GM03348 (cell line): ENCODE measurements at regions not wholly inside any gene's neighbourhood (a gene's known extent, or its start where the extent isn't known, plus 50 kb on each side); places are given as distances from the start of the nearest gene placed in this dataset.
"Not testable (repeated sequence)": the region's sequence is repeated elsewhere in the genome, so short reads cannot be mapped to it uniquely, and the experiment has no call there.

Experiments used
- DNase-seq: peaks from one replicate; pipeline ENCODE4 v3.0.0; 2012; ENCODE audit warnings: low spot score

- DNase-seq = no peak
Measured at GRCh38 chr17:74118504-74118903, 85.0 kb upstream of the RPL38 start.

- DNase-seq = no peak
Measured at GRCh38 chr17:74119049-74119580, 84.4 kb upstream of the RPL38 start.

- DNase-seq = no peak
Measured at GRCh38 chr17:74119965-74120364, 83.5 kb upstream of the RPL38 start.

- no peak for DNase-seq
Measured at GRCh38 chr17:74123350-74123749, 80.1 kb upstream of the RPL38 start.

GRCh38 chr17:74123866-74124444 is 79.5 kb upstream of the RPL38 start:
- DNase-seq = no peak

- no peak for DNase-seq
Measured at GRCh38 chr17:74125156-74125555, 78.3 kb upstream of the RPL38 start.

GRCh38 chr17:74126179-74126900 is 77.1 kb upstream of the RPL38 start:
- DNase-seq = no peak

GRCh38 chr17:74126959-74127358 is 76.5 kb upstream of the RPL38 start:
- DNase-seq = no peak

- DNase-seq = no peak
Measured at GRCh38 chr17:74128456-74129211, 74.8 kb upstream of the RPL38 start.

GRCh38 chr17:74129800-74130199 is 73.7 kb upstream of the RPL38 start:
- DNase-seq = not testable (repeated sequence)

GRCh38 chr17:74130276-74130675 is 73.2 kb upstream of the RPL38 start:
- no peak for DNase-seq

GRCh38 chr17:74130841-74131240 is 72.6 kb upstream of the RPL38 start:
- no peak for DNase-seq

- no peak for DNase-seq
Measured at GRCh38 chr17:74132354-74132753, 71.1 kb upstream of the RPL38 start.

GRCh38 chr17:74133740-74134139 is 69.7 kb upstream of the RPL38 start:
- DNase-seq = no peak

- DNase-seq = not testable (repeated sequence)
Measured at GRCh38 chr17:74134234-74134633, 69.2 kb upstream of the RPL38 start.

GRCh38 chr17:74134991-74135390 is 68.5 kb upstream of the RPL38 start:
- DNase-seq = no peak

- DNase-seq = no peak
Measured at GRCh38 chr17:74135391-74136167, 67.9 kb upstream of the RPL38 start.

GRCh38 chr17:74137416-74137815 is 66.1 kb upstream of the RPL38 start:
- DNase-seq = no peak

GRCh38 chr17:74139120-74139519 is 64.4 kb upstream of the RPL38 start:
- no peak for DNase-seq

- DNase-seq = no peak
Measured at GRCh38 chr17:74140282-74140681, 63.2 kb upstream of the RPL38 start.

GRCh38 chr17:74141612-74142011 is 61.9 kb upstream of the RPL38 start:
- no peak for DNase-seq

GRCh38 chr17:74143318-74143717 is 60.2 kb upstream of the RPL38 start:
- DNase-seq = not testable (repeated sequence)
